ENCODE measurements at regions not wholly inside any gene's neighbourhood (a gene's known extent, or its start where the extent isn't known, plus 50 kb on each side); places are given as distances from the start of the nearest gene placed in this dataset.

GRCh38 chr4:181822005-181822375 is 421.2 kb upstream of the TENM3 start:
- no peaks in the 10 kb centered on the region for H4K20me1 ChIP-seq (ENCODE audit: insufficient read depth, low read length)
- peaks cover 28% of the 10 kb centered on the region for H3K4me1 ChIP-seq (ENCODE audit: low read length)
- H3F3A ChIP-seq (ENCODE audit: insufficient read depth, low read length) = peaks cover 17% of the 10 kb centered on the region
- no peaks in the 10 kb centered on the region for H3K27me3 ChIP-seq (replicated peaks; ENCODE audit: insufficient read depth, low read length)
- H3K9me2 ChIP-seq (replicated peaks; ENCODE audit: insufficient read depth, low read length) = no peaks in the 10 kb centered on the region
- H3K9ac ChIP-seq (ENCODE audit: low read length) = peak overlapping the region; percentile 38; the same call in 1 of the 2 replicates
- H3K4me3 ChIP-seq (ENCODE audit: low read length) = peak overlapping the region; percentile 52
- peak overlapping the region; percentile 70 for H3K4me2 ChIP-seq (ENCODE audit: low read depth, low read length)
- no peaks in the 10 kb centered on the region for H3K36me3 ChIP-seq (replicated peaks; ENCODE audit: insufficient read depth, low read length)
- H3K79me2 ChIP-seq (ENCODE audit: low read length) = no peaks in the 10 kb centered on the region
- no peak for TF ChIP-seq CTCF (IDR thresholded peaks at IDR 0.05; ENCODE audit: low read length)
- no peak for TF ChIP-seq EZH2 (optimal IDR thresholded peaks at IDR 0.05; ENCODE audit: low read depth, low read length)
- TF ChIP-seq EZH2phosphoT487 (IDR thresholded peaks at IDR 0.05; ENCODE audit: low read length) = no peak
- peak; percentile 82 for DNase-seq
- no peaks in the 10 kb centered on the region for H3K9me3 ChIP-seq (replicated peaks; ENCODE audit: insufficient read depth, low read length)
- H2AFZ ChIP-seq (ENCODE audit: low read length) = peak overlapping the region; percentile 63
- H3K27ac ChIP-seq (ENCODE audit: low read length) = peak overlapping the region; percentile 63; the same call in 1 of the 2 replicates

DNA sequence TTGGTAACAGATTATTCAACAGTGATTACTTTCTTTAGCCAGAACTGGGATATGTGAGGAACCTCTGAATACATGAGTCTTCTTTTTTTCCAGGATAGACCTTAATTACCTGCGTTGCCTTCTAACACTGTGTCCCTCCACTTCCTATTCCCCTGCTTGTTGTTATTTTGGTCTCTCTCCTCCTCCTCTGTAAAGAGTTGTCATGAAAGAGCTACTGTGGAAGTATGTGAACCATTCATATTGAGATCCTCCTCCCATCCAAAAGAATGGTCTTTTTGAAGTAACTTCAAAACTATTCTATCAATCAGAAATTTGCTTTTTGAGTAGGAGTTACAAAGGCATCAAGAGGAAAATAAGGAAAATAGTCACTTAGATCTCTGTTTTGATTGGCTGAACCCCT is 420.0 kb upstream of the TENM3 start:
- Histone ChIP-seq H3K9me3 (replicated peaks; ENCODE audit: insufficient read depth, low read length) (no peaks in the 10 kb centered on the region), H3K27ac (ENCODE audit: low read length) (no peak overlapping the region), H3F3A (ENCODE audit: insufficient read depth, low read length) (peaks cover 17% of the 10 kb centered on the region), H3K4me3 (ENCODE audit: low read length) (no peak overlapping the region), H3K27me3 (replicated peaks; ENCODE audit: insufficient read depth, low read length) (no peaks in the 10 kb centered on the region), H3K9ac (ENCODE audit: low read length) (no peak overlapping the region), H3K79me2 (ENCODE audit: low read length) (no peaks in the 10 kb centered on the region), H3K9me2 (replicated peaks; ENCODE audit: insufficient read depth, low read length) (no peaks in the 10 kb centered on the region), H2AFZ (ENCODE audit: low read length) (no peak overlapping the region), H3K4me1 (ENCODE audit: low read length) (peaks cover 28% of the 10 kb centered on the region), H4K20me1 (ENCODE audit: insufficient read depth, low read length) (no peaks in the 10 kb centered on the region), H3K36me3 (replicated peaks; ENCODE audit: insufficient read depth, low read length) (no peaks in the 10 kb centered on the region), H3K4me2 (ENCODE audit: low read depth, low read length) (no peak overlapping the region)
- no peak for TF ChIP-seq EZH2phosphoT487 (IDR thresholded peaks at IDR 0.05; ENCODE audit: low read length)
- no peak for TF ChIP-seq CTCF (IDR thresholded peaks at IDR 0.05; ENCODE audit: low read length)
- TF ChIP-seq EZH2 (optimal IDR thresholded peaks at IDR 0.05; ENCODE audit: low read depth, low read length) = no peak
- DNase-seq = no peak

DNA sequence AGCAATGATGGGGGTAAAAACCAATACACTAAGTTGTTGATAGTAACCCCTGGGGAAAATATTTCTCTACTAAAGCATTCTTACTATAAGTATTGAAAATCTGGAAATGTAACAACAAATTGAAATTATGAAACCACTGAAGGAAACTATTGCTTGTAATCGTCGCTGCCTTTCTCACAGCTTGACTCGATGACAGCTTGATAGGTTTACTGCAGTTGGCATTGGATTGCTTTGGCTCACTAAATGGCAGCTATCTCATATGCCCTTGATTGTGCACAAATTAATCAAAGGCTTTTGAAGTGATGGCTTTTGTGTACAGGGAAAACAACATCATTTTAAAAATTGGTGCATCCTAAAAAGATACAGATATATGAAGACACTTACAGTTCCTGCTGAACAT is 419.6 kb upstream of the TENM3 start:
- Histone ChIP-seq H3K4me3 (ENCODE audit: low read length) (no peak overlapping the region), H3K9me3 (replicated peaks; ENCODE audit: insufficient read depth, low read length) (no peaks in the 10 kb centered on the region), H3K27me3 (replicated peaks; ENCODE audit: insufficient read depth, low read length) (no peaks in the 10 kb centered on the region), H4K20me1 (ENCODE audit: insufficient read depth, low read length) (no peaks in the 10 kb centered on the region), H3K4me2 (ENCODE audit: low read depth, low read length) (no peak overlapping the region), H3K79me2 (ENCODE audit: low read length) (no peaks in the 10 kb centered on the region), H3K9ac (ENCODE audit: low read length) (no peak overlapping the region), H3F3A (ENCODE audit: insufficient read depth, low read length) (peaks cover 17% of the 10 kb centered on the region), H3K4me1 (ENCODE audit: low read length) (peaks cover 28% of the 10 kb centered on the region), H3K27ac (ENCODE audit: low read length) (no peak overlapping the region), H2AFZ (ENCODE audit: low read length) (no peak overlapping the region), H3K9me2 (replicated peaks; ENCODE audit: insufficient read depth, low read length) (no peaks in the 10 kb centered on the region), H3K36me3 (replicated peaks; ENCODE audit: insufficient read depth, low read length) (no peaks in the 10 kb centered on the region)
- TF ChIP-seq EZH2 (optimal IDR thresholded peaks at IDR 0.05; ENCODE audit: low read depth, low read length) (no peak), CTCF (IDR thresholded peaks at IDR 0.05; ENCODE audit: low read length) (no peak), EZH2phosphoT487 (IDR thresholded peaks at IDR 0.05; ENCODE audit: low read length) (no peak)
- DNase-seq = no peak

All from MM.1S (cell line).